ENCODE measurements at regions not wholly inside any gene's neighbourhood (a gene's known extent, or its start where the extent isn't known, plus 50 kb on each side); places are given as distances from the start of the nearest gene placed in this dataset.

DNA sequence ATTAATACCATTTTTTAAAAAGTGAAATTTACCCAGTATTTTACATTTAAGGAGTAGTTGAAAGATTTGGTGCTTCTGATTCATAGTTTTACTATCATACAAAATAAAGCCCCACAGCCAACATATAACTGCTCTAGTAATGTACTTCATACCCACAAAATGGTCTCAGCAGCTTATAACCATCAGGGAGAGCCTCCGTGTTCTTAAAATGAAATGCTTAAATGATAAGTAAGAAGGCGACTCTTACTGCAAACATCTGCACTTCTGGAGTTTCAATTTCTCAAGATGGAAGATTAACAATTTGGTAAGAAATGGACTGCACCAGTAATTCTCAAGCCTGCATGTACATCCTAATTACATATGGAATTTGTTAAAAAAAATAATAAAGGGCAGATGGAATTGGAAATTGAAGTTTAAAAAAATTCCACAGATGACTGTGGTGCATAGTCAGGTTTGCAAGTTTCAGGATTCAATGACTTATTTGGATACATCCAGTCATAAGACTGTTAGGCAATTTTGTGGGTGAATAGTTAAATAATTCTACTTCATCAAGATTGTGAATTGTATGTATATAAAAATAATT lies 461.0 kb downstream of the KIF20B start:
- FAIRE-seq, result no peak

GRCh38 chr10:90167174-90168064 lies 466.0 kb downstream of the KIF20B start:
- Histone ChIP-seq H3K4me1 (no peaks in the 10 kb centered on the region), H3K4me3 (no peak overlapping the region), H3K27ac (no peak overlapping the region), H3K4me2 (no peak overlapping the region), H3K9me3 (no peaks in the 10 kb centered on the region)
- WGBS (ENCODE audit: missing lambda C conversion rate), result 0% methylated on average over 1 of the region's 1 CpG
- ATAC-seq, result no peak
- CTCF ChIA-PET, result no interaction called here
- no peak for FAIRE-seq
- POLR2A ChIA-PET, result no interaction called here
- no peak for DNase-seq (ENCODE audit: low read depth in 1 of 2, low spot score in 1 of 2)
- TF ChIP-seq FOSB (CRISPR knock-in tag; IDR thresholded peaks at IDR 0.05) (no peak), MAFK (IDR thresholded peaks at IDR 0.05; ENCODE audit: partially characterized antibody) (no peak), FOSL2 (IDR thresholded peaks at IDR 0.05) (no peak), FOSL2 (CRISPR knock-in tag; IDR thresholded peaks at IDR 0.05) (no peak), CHD4 (IDR thresholded peaks at IDR 0.05; ENCODE audit: borderline replicate concordance) (no peak), CEBPB (IDR thresholded peaks at IDR 0.05) (no peak), EHF (CRISPR knock-in tag; IDR thresholded peaks at IDR 0.05) (no peak)

More for the DNA sequence above, 461.0 kb downstream of the KIF20B start:
- Histone ChIP-seq H3K27ac (no peak overlapping the region), H3K9me3 (no peaks in the 10 kb centered on the region), H3K4me2 (no peak overlapping the region), H3K4me1 (no peaks in the 10 kb centered on the region), H3K4me3 (no peak overlapping the region)
- ATAC-seq (no peak), DNase-seq (ENCODE audit: low read depth in 1 of 2, low spot score in 1 of 2) (no peak)
- POLR2A ChIA-PET, result no interaction called here
- TF ChIP-seq, protein P1, sequence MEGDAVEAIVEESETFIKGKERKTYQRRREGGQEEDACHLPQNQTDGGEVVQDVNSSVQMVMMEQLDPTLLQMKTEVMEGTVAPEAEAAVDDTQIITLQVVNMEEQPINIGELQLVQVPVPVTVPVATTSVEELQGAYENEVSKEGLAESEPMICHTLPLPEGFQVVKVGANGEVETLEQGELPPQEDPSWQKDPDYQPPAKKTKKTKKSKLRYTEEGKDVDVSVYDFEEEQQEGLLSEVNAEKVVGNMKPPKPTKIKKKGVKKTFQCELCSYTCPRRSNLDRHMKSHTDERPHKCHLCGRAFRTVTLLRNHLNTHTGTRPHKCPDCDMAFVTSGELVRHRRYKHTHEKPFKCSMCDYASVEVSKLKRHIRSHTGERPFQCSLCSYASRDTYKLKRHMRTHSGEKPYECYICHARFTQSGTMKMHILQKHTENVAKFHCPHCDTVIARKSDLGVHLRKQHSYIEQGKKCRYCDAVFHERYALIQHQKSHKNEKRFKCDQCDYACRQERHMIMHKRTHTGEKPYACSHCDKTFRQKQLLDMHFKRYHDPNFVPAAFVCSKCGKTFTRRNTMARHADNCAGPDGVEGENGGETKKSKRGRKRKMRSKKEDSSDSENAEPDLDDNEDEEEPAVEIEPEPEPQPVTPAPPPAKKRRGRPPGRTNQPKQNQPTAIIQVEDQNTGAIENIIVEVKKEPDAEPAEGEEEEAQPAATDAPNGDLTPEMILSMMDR (IDR thresholded peaks at IDR 0.05), result no peak
- TF ChIP-seq CHD4 (IDR thresholded peaks at IDR 0.05; ENCODE audit: borderline replicate concordance), result no peak
- TF ChIP-seq, protein P2, sequence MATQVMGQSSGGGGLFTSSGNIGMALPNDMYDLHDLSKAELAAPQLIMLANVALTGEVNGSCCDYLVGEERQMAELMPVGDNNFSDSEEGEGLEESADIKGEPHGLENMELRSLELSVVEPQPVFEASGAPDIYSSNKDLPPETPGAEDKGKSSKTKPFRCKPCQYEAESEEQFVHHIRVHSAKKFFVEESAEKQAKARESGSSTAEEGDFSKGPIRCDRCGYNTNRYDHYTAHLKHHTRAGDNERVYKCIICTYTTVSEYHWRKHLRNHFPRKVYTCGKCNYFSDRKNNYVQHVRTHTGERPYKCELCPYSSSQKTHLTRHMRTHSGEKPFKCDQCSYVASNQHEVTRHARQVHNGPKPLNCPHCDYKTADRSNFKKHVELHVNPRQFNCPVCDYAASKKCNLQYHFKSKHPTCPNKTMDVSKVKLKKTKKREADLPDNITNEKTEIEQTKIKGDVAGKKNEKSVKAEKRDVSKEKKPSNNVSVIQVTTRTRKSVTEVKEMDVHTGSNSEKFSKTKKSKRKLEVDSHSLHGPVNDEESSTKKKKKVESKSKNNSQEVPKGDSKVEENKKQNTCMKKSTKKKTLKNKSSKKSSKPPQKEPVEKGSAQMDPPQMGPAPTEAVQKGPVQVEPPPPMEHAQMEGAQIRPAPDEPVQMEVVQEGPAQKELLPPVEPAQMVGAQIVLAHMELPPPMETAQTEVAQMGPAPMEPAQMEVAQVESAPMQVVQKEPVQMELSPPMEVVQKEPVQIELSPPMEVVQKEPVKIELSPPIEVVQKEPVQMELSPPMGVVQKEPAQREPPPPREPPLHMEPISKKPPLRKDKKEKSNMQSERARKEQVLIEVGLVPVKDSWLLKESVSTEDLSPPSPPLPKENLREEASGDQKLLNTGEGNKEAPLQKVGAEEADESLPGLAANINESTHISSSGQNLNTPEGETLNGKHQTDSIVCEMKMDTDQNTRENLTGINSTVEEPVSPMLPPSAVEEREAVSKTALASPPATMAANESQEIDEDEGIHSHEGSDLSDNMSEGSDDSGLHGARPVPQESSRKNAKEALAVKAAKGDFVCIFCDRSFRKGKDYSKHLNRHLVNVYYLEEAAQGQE (IDR thresholded peaks at IDR 0.05), result no peak
- TF ChIP-seq MAZ (IDR thresholded peaks at IDR 0.05; ENCODE audit: borderline replicate concordance, low read depth, low read length), result no peak
- TF ChIP-seq SREBF2 (IDR thresholded peaks at IDR 0.05), result no peak
- no peak for TF ChIP-seq MYC (IDR thresholded peaks at IDR 0.05; ENCODE audit: borderline replicate concordance, low read length)
- no peak for TF ChIP-seq EP300 (IDR thresholded peaks at IDR 0.05)
- TF ChIP-seq RCOR1 (IDR thresholded peaks at IDR 0.05; ENCODE audit: low read depth, low read length), result no peak
- no peak for TF ChIP-seq MAFK (IDR thresholded peaks at IDR 0.05; ENCODE audit: partially characterized antibody)
- no peak for TF ChIP-seq FOXS1 (CRISPR knock-in tag; IDR thresholded peaks at IDR 0.05)
- no peak for TF ChIP-seq NR3C1 (IDR thresholded peaks at IDR 0.05)
- no peak for TF ChIP-seq RNF2 (IDR thresholded peaks at IDR 0.05; ENCODE audit: borderline replicate concordance, low read depth)
- 11% methylated on average over 2 of the region's 2 CpGs for WGBS (ENCODE audit: missing lambda C conversion rate)
- CTCF ChIA-PET, result no interaction called here

GRCh38 chr10:90168244-90168643 lies 466.9 kb downstream of the KIF20B start:
- WGBS (ENCODE audit: missing lambda C conversion rate), result 9% methylated on average over 7 of the region's 7 CpGs
- ChIA-PET POLR2A (no interaction called here), CTCF (no interaction called here)
- FAIRE-seq (no peak), DNase-seq (ENCODE audit: low read depth in 1 of 2, low spot score in 1 of 2) (no peak), ATAC-seq (no peak)
- Histone ChIP-seq H3K4me3 (no peak overlapping the region), H3K9me3 (no peaks in the 10 kb centered on the region), H3K27ac (no peak overlapping the region), H3K4me1 (no peaks in the 10 kb centered on the region), H3K4me2 (no peak overlapping the region)
- TF ChIP-seq RFX5 (IDR thresholded peaks at IDR 0.05) (no peak), BHLHE40 (IDR thresholded peaks at IDR 0.05; ENCODE audit: low read depth, low read length) (no peak), CBX2 (IDR thresholded peaks at IDR 0.05; ENCODE audit: borderline replicate concordance, low read depth) (no peak), EHMT2 (IDR thresholded peaks at IDR 0.05; ENCODE audit: low read depth) (no peak), PHF8 (IDR thresholded peaks at IDR 0.05; ENCODE audit: borderline replicate concordance, low read depth) (no peak), EP300 (IDR thresholded peaks at IDR 0.05) (no peak), TP53 (CRISPR knock-in tag; IDR thresholded peaks at IDR 0.05) (no peak)
